NB4 (cell line): ENCODE measurements at regions not wholly inside any gene's neighbourhood (a gene's known extent, or its start where the extent isn't known, plus 50 kb on each side); places are given as distances from the start of the nearest gene placed in this dataset.

Experiments
- DNase-seq: peaks from one replicate; pipeline ENCODE4 v3.0.0; 2010; ENCODE audit warnings: low read depth
- H3K4me3 ChIP-seq: one replicate; pipeline ENCODE4 v1.5.1; 2011; ENCODE audit warnings: mild to moderate bottlenecking, low read depth, low read length, moderate library complexity
- CTCF ChIP-seq: IDR thresholded peaks from one replicate; pipeline ENCODE4 v1.5.1; 2012; ENCODE audit warnings: low read depth, low read length
- MAX ChIP-seq: IDR thresholded peaks from 2 replicates; pipeline ENCODE4 v1.6.1; 2011; ENCODE audit warnings: low read depth, low read length
- MYC ChIP-seq: IDR thresholded peaks from 2 replicates; pipeline ENCODE4 v1.6.1; 2011; ENCODE audit warnings: low read depth, low read length
- POLR2A ChIP-seq: IDR thresholded peaks from 2 replicates; pipeline ENCODE4 v1.6.1; 2011; ENCODE audit warnings: mild to moderate bottlenecking; ENCODE audit not compliant: insufficient read length; ENCODE audit errors: extremely low read depth

GRCh38 chr9:18410983-18411382 lies 63.0 kb upstream of the ADAMTSL1 start:
- no peak for DNase-seq
- no peak overlapping the region for H3K4me3 ChIP-seq
- TF ChIP-seq MYC (no peak), POLR2A (no peak), MAX (no peak), CTCF (no peak)

- no peak for DNase-seq
- TF ChIP-seq MAX (no peak), MYC (no peak), CTCF (no peak), POLR2A (no peak)
- H3K4me3 ChIP-seq: no peak overlapping the region
Measured at GRCh38 chr9:18421391-18421790, 52.6 kb upstream of the ADAMTSL1 start.

- DNase-seq: no peak
- TF ChIP-seq MYC (no peak), POLR2A (no peak), MAX (no peak)
- H3K4me3 ChIP-seq: no peak overlapping the region
Measured at GRCh38 chr9:18422296-18423036, 51.5 kb upstream of the ADAMTSL1 start.

GRCh38 chr9:18423791-18424531 lies 50.0 kb upstream of the ADAMTSL1 start:
- peak; percentile 34 for DNase-seq
- no peak for TF ChIP-seq POLR2A
- TF ChIP-seq MYC: no peak
- TF ChIP-seq CTCF: no peak
- no peak for TF ChIP-seq MAX
- no peak overlapping the region for H3K4me3 ChIP-seq
